ENCODE measurements at regions not wholly inside any gene's neighbourhood (a gene's known extent, or its start where the extent isn't known, plus 50 kb on each side); places are given as distances from the start of the nearest gene placed in this dataset.

DNA sequence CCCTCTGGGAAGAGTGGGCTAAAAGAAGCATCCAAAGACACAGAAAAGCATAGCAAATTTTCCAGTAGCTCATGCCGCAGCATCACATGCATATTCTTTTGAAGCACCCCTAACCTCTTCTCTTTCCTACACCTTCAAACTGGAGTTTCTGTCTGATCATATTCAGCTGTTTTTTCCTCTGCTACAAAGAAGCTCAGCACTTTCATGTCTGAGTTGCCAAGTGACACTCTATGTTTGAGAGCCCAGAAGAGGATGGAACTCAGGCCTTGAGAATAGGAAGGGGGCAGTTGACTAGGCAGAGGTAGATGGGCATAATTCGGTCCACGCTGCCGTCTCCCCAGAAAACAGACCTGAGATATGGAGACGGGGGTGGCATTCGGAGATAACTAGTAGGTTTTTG is 489.6 kb upstream of the NR2F2 start:
- TF ChIP-seq, protein P1, sequence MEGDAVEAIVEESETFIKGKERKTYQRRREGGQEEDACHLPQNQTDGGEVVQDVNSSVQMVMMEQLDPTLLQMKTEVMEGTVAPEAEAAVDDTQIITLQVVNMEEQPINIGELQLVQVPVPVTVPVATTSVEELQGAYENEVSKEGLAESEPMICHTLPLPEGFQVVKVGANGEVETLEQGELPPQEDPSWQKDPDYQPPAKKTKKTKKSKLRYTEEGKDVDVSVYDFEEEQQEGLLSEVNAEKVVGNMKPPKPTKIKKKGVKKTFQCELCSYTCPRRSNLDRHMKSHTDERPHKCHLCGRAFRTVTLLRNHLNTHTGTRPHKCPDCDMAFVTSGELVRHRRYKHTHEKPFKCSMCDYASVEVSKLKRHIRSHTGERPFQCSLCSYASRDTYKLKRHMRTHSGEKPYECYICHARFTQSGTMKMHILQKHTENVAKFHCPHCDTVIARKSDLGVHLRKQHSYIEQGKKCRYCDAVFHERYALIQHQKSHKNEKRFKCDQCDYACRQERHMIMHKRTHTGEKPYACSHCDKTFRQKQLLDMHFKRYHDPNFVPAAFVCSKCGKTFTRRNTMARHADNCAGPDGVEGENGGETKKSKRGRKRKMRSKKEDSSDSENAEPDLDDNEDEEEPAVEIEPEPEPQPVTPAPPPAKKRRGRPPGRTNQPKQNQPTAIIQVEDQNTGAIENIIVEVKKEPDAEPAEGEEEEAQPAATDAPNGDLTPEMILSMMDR (IDR thresholded peaks at IDR 0.05; ENCODE audit: low read depth, low read length), result no peak
- TF ChIP-seq EZH2phosphoT487 (IDR thresholded peaks at IDR 0.05; ENCODE audit: low read depth), result no peak

All from OCI-LY3 (cell line).